HAP-1 (cell line): ENCODE measurements at regions not wholly inside any gene's neighbourhood (a gene's known extent, or its start where the extent isn't known, plus 50 kb on each side); places are given as distances from the start of the nearest gene placed in this dataset.

Experiments used
- DNase-seq, 2 experiments: peaks; one replicate each; pipeline ENCODE4 v3.0.0-alpha.2; 2016 to 2020; ENCODE audit warnings: low spot score in 2 of 2
- H3K27me3 ChIP-seq: fragments of 250-450 bp; sonication (Bioruptor Pico); 2 replicates; pipeline ENCODE4 v1.5.1; 2020; ENCODE audit warnings: low read depth, mild to moderate bottlenecking, moderate library complexity
- H3K36me3 ChIP-seq: fragments of 250-450 bp; sonication (Bioruptor Pico); replicated peaks from 2 replicates; pipeline ENCODE4 v1.5.1; 2020; ENCODE audit warnings: mild to moderate bottlenecking
- H3K4me1 ChIP-seq: fragments of 250-450 bp; sonication (Bioruptor Pico); 2 replicates; pipeline ENCODE4 v1.5.1; 2020; ENCODE audit warnings: mild to moderate bottlenecking
- H3K4me3 ChIP-seq: fragments of 250-450 bp; sonication (Bioruptor Pico); 2 replicates; pipeline ENCODE4 v1.5.1; 2020; ENCODE audit warnings: mild to moderate bottlenecking, moderate library complexity
- H3K9me3 ChIP-seq: fragments of 250-450 bp; sonication (Bioruptor Pico); 2 replicates; pipeline ENCODE4 v1.5.1; 2020; ENCODE audit warnings: mild to moderate bottlenecking, moderate library complexity
- in situ Hi-C: fragments of 300-500 bp; cut with MboI; formaldehyde crosslinking; loops from 3 replicates; pipeline ENCODE4 v1.14.3; 2020; ENCODE audit warnings: low sequenced_read_pairs, inconsistent platforms, mixed read lengths

DNA sequence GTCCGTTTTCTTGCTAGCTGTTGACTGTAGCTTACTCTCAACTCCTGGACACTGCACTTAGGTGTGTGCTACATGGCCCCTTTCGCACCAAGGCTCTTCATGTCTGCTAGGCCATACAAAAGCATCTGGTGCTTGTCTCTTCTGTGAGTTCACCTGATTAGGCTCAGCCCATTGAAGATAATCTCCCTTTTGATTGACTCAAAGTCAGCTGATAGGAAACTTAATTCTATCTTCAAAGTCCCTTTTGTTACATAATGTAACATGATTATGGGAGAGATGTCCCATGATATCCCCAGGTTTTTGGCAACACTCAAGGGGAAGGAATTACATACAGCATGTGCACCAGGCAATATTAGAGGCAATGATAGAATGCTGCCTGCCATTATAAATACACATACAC is 263.0 kb upstream of the JAG1 start:
- H3K4me1 ChIP-seq: no peaks in the 10 kb centered on the region
- H3K9me3 ChIP-seq: no peaks in the 10 kb centered on the region
- no peaks in the 10 kb centered on the region; the same call in 1 of the 2 replicates for H3K27me3 ChIP-seq
- in situ Hi-C loops: no loop called here
- no peaks in the 10 kb centered on the region for H3K36me3 ChIP-seq
- no peak for DNase-seq
- H3K4me3 ChIP-seq: no peak overlapping the region

DNA sequence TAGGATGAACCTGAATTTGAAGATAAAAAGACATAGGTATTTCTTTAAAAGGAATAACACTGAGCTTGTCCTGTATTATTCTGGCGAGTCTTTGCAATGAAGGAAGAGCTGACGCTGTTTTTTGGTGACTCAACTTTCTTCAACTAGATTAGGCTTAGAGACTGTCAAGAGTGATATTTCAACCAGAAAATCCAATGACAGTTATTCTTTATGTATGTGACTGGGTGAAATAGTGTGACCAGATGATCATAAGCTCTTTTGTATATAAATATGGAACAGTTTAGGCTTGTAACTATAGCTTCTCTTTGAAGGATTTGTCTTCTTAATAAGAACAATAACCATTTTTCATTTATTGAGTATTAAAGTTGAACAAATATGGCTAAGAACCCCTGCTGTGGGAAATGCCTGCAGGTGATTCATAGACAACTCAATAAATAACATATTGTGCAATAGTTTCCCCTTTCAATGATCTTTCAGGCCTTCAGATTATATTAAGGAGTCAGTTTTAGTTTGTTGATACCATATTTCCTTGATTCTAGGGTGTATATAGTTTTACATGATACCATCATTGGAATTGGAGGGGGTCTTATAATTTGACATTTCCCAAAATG is 265.6 kb upstream of the JAG1 start:
- no peaks in the 10 kb centered on the region for H3K36me3 ChIP-seq
- no peak for DNase-seq
- in situ Hi-C loops: no loop called here
- H3K27me3 ChIP-seq: no peaks in the 10 kb centered on the region; the same call in 1 of the 2 replicates
- no peak overlapping the region for H3K4me3 ChIP-seq
- H3K9me3 ChIP-seq: no peaks in the 10 kb centered on the region
- H3K4me1 ChIP-seq: no peaks in the 10 kb centered on the region

DNA sequence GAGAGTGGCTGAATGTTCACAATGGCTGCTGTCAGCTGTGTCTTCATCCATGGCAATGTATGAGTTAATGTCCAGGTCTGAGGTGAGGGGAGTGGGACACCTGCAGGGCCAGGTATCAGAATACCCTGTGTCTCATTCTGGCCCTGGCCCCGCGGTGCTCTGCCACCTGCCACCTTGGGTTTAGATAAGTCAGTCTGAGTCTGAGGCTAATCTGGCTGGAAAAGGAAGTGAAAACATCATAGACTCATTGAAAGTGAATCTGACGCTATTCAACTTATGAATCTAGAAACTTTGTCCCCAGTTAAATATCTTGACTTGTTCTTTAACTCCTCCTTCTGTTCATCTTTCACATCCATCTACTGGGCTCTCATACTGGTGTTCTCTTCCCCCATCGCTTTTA is 267.1 kb upstream of the JAG1 start:
- H3K27me3 ChIP-seq: no peaks in the 10 kb centered on the region; the same call in 1 of the 2 replicates
- H3K9me3 ChIP-seq: no peaks in the 10 kb centered on the region
- no peaks in the 10 kb centered on the region for H3K4me1 ChIP-seq
- in situ Hi-C loops: no loop called here
- no peak for DNase-seq
- no peaks in the 10 kb centered on the region for H3K36me3 ChIP-seq
- H3K4me3 ChIP-seq: no peak overlapping the region

DNA sequence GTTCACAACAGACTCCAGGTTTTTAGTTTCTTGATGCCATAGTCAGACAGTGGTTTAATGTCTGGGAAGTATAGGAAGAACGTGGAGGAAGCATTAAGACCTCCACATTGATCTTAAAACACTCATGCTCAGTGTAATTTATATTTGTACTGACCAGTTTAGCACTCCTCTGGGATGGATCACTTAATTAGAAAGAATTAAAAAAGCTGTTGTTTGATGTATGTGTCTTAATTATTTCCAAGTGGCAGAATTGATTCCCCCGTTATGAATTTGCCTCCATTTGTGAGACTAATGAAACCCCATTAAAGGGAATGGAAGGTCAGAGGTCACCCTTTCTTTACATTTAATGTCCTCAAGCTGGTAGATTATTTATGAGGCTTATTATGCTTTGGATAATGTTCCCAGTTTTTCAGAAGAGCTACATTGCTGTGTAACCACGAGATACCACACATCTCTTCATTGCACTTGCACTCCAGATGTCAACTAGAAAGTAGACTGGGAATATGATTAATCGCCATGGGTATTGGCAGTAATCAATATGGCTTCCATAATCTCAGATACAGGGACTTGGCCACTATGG is 270.0 kb upstream of the JAG1 start:
- in situ Hi-C loops: no loop called here

DNA sequence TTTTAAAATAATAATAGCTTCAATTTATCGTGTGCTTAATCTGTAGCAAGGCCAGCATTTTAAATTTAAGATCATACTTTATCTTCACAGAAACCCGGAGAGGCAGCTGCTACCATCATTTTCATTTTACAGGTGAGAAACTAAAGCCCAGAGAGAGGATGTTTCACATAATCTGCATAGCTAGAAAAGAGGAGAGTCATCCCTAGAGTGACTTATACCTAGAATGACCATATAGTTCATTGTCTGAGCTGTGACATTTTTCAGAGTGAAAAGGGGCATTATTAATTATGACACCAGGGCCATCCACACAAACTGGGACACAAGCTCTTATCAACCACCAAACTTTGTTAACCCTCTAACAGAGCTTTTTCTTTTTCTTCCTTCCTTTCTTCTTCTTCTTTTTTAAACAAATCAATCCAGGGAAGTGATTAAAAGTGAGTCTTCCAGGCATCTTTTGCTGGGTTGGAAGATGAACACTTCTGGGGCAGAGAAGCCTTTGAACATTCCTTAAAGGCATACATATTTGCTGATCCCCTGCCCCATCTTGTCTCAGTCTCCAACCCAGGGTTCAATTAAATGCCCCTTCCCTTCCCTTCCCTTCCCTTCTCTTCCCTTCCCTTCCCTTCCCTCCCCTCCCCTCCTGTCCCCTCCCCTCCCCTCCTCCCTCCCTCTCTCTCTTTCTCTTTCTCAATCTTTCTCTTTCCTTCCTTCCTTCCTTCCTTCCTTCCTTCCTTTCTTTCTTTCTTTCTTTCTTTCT is 272.5 kb upstream of the JAG1 start:
- in situ Hi-C loops: no loop called here
- Histone ChIP-seq H3K9me3 (no peaks in the 10 kb centered on the region), H3K27me3 (no peaks in the 10 kb centered on the region), H3K4me3 (no peak overlapping the region), H3K4me1 (no peaks in the 10 kb centered on the region), H3K36me3 (no peaks in the 10 kb centered on the region)
- no peak for DNase-seq

More for the DNA sequence above, 270.0 kb upstream of the JAG1 start:
- Histone ChIP-seq H3K36me3 (no peaks in the 10 kb centered on the region), H3K9me3 (no peaks in the 10 kb centered on the region), H3K27me3 (no peaks in the 10 kb centered on the region), H3K4me3 (no peak overlapping the region), H3K4me1 (no peaks in the 10 kb centered on the region)
- no peak for DNase-seq

DNA sequence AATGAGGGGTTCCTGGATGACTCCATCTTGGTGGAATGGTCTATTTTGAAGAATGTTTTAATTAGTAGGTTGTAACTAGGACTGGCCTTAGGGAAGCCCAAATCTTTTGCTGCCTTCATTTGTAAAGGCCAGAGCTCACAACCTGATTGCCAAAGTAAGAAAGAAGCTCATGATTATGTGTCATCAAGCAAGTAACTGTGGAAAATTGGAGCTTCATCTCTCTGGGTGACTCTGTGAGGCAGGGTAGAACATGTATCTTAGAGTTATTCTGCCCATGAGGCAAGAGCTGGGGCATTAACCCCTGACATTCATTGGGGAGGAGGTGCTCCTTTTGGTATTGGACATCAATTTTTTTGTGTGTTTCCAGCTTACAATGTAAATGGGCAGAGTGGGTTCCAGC is 273.9 kb upstream of the JAG1 start:
- in situ Hi-C loops: no loop called here
- no peak for DNase-seq
- no peak overlapping the region for H3K4me3 ChIP-seq
- H3K9me3 ChIP-seq: no peaks in the 10 kb centered on the region
- H3K27me3 ChIP-seq: no peaks in the 10 kb centered on the region
- no peaks in the 10 kb centered on the region for H3K4me1 ChIP-seq
- H3K36me3 ChIP-seq: no peaks in the 10 kb centered on the region

DNA sequence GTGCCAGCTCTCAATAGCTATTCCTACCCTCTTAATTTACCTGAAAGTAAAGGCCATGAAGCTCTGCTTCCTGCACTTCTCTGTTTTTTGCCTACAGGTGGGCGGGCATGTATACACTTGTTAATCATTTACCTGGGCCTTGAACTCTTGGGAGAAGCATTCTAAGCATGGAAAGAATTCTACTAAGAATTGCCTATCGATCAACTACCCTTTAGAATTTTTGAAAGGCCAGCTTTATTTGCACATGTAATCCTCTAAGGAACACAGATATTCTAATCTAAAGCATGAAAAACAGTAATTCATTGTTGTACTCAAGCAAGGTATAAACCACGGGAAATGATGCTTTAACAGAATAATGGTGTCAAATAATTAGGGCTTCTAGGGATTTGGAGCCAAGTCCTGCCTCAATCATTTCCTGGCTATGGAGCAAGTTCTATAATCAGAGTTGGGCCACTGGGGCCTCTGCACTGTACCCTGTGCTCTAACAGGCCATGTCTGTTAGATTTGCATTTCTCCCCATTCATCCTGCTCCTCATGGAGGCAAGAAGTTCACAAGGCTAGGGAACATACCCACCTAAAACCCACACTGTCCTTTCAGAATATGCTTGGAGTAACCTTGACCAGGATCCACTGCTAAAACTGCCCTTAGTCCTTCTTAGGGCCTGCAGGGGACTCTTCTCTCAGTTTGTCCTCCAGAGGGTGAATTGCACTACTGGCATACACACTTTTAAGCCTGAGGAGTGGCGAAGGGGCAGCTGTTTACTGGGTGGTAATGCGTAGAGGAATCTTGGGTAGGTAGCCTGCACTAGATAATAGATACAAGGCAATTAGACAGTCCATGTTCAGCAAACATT is 276.4 kb upstream of the JAG1 start:
- no peaks in the 10 kb centered on the region for H3K27me3 ChIP-seq
- no peaks in the 10 kb centered on the region for H3K36me3 ChIP-seq
- H3K4me1 ChIP-seq: no peaks in the 10 kb centered on the region
- no peak for DNase-seq
- H3K9me3 ChIP-seq: no peaks in the 10 kb centered on the region
- in situ Hi-C loops: no loop called here
- H3K4me3 ChIP-seq: no peak overlapping the region

DNA sequence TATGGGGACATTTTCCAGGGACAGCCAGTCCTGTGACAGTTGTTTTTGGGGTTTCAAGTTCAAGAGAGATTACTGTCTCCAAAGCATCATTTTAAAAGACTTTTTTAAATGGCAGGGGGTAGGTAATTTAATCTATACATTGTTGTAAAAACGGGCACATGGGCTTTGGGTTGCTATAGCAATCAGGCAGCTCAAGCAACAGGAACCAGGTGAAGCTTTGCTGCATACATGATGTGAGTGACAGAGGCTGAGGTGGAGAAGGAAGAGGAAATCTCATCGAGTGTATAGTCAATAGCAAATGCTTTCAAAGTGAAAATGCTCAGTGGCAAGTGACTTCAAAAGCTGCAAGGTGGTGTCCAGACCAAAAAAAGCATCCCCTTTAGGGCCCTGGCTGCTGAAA is 277.4 kb upstream of the JAG1 start:
- no peaks in the 10 kb centered on the region for H3K36me3 ChIP-seq
- H3K4me1 ChIP-seq: no peaks in the 10 kb centered on the region
- DNase-seq: no peak
- H3K9me3 ChIP-seq: no peaks in the 10 kb centered on the region
- no peaks in the 10 kb centered on the region for H3K27me3 ChIP-seq
- no peak overlapping the region for H3K4me3 ChIP-seq
- in situ Hi-C loops: no loop called here

DNA sequence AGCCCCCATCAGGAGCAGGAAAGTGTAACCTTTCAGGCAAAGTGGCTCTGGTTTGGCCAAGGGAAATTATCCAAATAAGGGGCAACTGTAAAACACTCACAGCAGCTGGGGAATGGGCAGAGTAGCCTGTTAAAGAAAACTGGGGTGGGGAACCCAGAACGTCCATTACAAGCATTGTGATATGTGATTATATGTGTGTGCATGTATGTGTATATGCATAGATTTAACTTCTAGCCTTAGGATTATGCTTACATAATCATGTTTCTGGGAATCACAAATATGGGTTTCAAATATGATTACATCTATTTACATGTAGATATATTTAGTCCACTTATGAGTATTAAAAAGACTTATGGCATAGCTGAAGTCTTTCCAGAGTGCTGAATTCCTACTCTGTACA is 278.1 kb upstream of the JAG1 start:
- H3K4me1 ChIP-seq: no peaks in the 10 kb centered on the region
- no peak overlapping the region for H3K4me3 ChIP-seq
- H3K9me3 ChIP-seq: no peaks in the 10 kb centered on the region
- no peaks in the 10 kb centered on the region for H3K36me3 ChIP-seq
- H3K27me3 ChIP-seq: no peaks in the 10 kb centered on the region
- in situ Hi-C loops: no loop called here
- no peak for DNase-seq

DNA sequence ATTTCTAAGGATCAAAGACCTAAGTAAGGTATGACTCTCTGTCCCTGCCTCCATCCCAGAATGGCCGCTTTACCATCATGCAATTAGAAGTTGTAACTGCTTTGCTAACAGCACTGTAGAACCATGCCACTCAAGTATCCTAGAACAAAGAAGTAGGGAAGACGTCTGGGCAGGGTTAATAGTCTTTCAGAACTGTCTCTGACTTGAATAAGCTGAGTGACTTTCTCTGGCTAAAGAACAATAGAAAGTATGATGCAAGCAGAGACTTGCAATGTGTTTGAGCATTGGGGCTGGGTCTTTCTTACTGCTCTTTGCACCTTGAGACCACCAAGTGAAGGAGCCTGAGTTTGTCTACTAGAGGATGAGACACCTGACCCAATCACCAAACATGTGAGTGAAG is 279.6 kb upstream of the JAG1 start:
- no peaks in the 10 kb centered on the region for H3K9me3 ChIP-seq
- H3K4me3 ChIP-seq: no peak overlapping the region
- in situ Hi-C loops: no loop called here
- no peak for DNase-seq
- no peaks in the 10 kb centered on the region for H3K27me3 ChIP-seq
- H3K36me3 ChIP-seq: no peaks in the 10 kb centered on the region
- H3K4me1 ChIP-seq: no peaks in the 10 kb centered on the region

DNA sequence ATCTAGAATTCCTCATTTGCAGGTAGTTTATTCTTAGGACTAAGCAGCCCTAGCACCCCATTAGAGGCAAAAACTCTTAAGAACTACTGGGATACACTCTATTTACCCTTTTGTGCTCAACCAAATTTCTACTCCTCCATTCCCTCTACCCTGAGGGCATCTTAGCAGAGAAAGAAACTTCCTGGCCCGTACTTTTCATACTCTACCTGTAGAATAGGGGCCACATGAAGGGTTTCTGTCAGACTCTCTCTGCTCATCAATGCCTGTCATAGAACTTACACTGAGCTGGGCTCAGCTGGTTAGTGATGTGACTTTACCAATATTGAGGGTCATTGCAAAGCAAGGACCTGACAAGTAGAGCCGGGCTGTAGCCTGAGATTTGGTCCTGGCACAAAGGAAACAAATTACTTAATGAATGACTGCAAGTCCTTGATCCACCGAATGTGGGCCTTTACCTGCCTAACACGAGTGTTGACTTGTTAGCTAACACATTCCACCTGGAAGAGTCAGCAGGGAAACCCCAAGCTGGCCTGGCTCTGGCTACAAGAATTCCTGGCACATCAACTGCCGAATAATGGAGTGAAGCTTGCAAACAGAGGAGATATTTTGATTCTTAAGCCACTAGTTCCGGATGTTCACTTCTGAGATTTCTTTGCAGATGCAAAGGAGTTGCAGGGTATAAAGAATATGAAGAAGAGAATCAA is 280.5 kb upstream of the JAG1 start:
- in situ Hi-C loops: no loop called here
- no peak for DNase-seq
- Histone ChIP-seq H3K27me3 (no peaks in the 10 kb centered on the region), H3K9me3 (no peaks in the 10 kb centered on the region), H3K4me3 (no peak overlapping the region), H3K4me1 (no peaks in the 10 kb centered on the region), H3K36me3 (no peaks in the 10 kb centered on the region)

DNA sequence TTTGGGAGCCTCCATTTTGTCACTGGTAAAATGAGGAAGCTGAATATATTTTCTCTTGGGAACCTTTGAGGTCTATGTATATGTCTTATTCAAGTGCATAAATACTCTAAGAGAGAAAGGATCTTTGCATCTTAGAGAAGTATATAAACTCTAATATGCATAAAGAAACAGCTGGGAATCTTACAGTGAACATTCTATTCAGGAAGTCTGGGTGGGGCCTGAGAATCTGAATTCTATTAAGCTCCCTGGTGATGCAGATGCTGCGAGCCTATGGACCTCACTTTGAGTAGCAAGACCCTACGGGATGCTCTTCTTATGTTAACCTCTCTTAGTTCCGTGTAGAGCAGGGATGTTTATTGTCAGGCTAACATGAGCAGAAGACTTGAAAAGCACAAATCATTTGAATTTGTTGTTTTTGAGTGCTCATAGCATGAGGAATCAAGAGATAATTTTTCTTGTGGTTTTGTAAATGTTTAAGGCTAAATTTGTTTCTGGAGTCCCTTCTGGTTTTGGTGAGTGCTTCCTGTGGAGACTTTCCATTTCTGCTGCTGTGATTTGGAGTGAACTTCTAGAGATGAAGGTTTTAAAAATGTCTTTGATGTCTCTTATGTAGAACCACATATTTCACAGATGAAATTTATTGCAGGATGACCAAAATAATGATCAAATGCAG is 281.2 kb upstream of the JAG1 start:
- no peak for DNase-seq
- H3K9me3 ChIP-seq: no peaks in the 10 kb centered on the region
- no peaks in the 10 kb centered on the region for H3K27me3 ChIP-seq
- no peak overlapping the region for H3K4me3 ChIP-seq
- H3K36me3 ChIP-seq: no peaks in the 10 kb centered on the region
- in situ Hi-C loops: no loop called here
- H3K4me1 ChIP-seq: no peaks in the 10 kb centered on the region

DNA sequence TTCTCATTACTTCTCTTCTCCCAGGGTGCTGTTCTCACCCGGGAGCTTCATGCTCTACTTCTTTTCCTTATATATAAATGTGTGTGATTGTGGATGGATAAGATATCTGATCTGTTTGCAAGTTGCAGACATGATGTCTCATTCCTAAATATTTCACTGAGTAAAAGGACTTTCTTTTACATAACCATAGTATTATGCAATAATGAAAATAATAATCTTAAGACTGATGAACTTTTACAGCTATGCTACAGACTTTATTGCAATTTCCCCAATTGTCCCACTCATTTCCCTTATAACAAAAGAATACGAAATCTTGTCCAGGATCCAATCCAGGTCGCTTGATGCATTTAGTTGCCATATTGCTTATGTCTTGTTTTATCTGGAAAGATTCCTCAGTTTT is 284.5 kb upstream of the JAG1 start:
- DNase-seq: no peak
- Histone ChIP-seq H3K27me3 (no peaks in the 10 kb centered on the region), H3K36me3 (no peaks in the 10 kb centered on the region), H3K4me3 (no peak overlapping the region), H3K9me3 (no peaks in the 10 kb centered on the region), H3K4me1 (no peaks in the 10 kb centered on the region)
- in situ Hi-C loops: no loop called here
